ENCODE measurements at regions not wholly inside any gene's neighbourhood (a gene's known extent, or its start where the extent isn't known, plus 50 kb on each side); places are given as distances from the start of the nearest gene placed in this dataset.

DNA sequence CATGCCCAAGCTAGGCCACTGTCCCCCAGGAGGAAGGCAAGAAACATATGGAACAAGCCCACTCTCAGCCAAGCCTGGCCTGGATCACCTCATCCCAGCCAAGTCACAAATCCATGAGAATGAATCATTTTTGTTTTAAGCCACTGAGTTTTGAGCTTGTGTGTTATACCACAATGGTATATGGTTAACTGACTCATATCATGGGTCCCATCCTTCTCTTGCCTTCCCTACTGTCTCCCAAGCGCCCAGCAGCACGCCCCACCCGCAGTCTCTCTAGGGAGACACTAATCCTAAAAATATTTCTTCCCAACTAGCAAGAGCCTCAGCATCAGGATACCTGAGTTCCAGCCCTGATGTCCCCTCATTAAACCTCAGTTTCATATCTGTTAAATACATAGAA, 248.1 kb downstream of the CDK5RAP2 start:
- no peak for TF ChIP-seq CTCF (IDR thresholded peaks at IDR 0.05; ENCODE audit: low read depth, low read length)
- no peak for TF ChIP-seq EZH2phosphoT487 (IDR thresholded peaks at IDR 0.05; ENCODE audit: low read depth)

Data from OCI-LY3 (cell line).